ENCODE measurements at regions not wholly inside any gene's neighbourhood (a gene's known extent, or its start where the extent isn't known, plus 50 kb on each side); places are given as distances from the start of the nearest gene placed in this dataset.

DNA sequence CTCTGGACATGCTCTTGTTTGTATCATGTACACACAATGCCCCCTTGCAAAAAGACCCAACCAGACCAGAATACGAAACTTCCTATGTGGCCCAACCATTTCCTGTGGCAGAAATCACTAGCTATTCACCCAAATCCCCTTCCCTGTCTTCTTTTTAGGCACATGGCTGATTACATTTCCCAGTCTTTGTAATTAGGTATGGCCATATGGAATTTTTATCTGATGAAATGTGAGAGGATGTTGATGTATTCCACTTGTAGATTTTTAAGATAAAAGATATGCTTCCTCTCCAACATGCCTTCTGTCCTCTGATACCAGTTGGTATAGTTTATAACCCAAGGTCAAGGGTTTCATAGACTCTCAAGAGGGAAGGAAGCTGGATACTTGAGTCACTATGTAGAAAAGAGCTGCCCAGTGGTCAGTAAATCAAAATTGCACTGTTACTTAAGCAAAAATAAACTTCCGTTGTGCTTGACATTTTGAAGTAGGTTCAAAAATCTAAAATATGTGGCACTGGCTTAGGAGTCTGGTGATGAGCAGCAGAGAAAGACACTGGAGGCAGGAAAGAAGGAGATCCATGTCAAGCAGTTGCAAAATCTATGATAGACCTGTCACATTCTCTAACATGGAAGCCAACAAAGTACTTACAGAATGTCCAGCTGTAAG lies 297.4 kb downstream of the SMAD2 start:
- ChIA-PET CTCF (no interaction called here), POLR2A (no interaction called here)
- Mint-ChIP-seq H3K4me1 (ENCODE audit: low read depth) (no peaks in the 10 kb centered on the region), H3K4me3 (no peak overlapping the region), H3K9me3 (no peaks in the 10 kb centered on the region), H3K27ac (no peak overlapping the region), H3K36me3 (ENCODE audit: low read depth) (no peaks in the 10 kb centered on the region), H3K27me3 (peaks cover 12% of the 10 kb centered on the region)
- no peak for ATAC-seq
- TF ChIP-seq, protein P1, sequence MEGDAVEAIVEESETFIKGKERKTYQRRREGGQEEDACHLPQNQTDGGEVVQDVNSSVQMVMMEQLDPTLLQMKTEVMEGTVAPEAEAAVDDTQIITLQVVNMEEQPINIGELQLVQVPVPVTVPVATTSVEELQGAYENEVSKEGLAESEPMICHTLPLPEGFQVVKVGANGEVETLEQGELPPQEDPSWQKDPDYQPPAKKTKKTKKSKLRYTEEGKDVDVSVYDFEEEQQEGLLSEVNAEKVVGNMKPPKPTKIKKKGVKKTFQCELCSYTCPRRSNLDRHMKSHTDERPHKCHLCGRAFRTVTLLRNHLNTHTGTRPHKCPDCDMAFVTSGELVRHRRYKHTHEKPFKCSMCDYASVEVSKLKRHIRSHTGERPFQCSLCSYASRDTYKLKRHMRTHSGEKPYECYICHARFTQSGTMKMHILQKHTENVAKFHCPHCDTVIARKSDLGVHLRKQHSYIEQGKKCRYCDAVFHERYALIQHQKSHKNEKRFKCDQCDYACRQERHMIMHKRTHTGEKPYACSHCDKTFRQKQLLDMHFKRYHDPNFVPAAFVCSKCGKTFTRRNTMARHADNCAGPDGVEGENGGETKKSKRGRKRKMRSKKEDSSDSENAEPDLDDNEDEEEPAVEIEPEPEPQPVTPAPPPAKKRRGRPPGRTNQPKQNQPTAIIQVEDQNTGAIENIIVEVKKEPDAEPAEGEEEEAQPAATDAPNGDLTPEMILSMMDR (IDR thresholded peaks at IDR 0.05) = no peak
- intact Hi-C loops (cut with micrococcal nuclease) = no loop called here
- DNase-seq = no peak

DNA sequence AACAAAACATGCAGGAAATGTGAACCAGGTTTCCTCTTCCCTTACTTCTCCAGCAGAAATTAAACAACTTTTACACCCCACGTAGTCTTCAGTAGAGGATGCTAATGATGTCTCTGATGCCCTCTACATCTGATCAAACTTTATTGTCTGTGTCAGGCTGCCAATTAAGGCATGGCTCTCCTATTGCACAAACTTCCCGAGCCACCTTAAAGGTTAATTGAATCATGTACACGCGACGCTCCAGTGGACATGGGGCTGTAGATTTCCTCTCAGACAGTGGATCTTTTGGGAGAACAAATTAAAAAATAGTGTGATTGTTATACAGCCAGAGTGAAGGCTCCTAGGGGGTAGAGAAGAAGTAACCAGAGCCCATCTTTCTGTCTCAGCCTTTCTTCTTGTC lies 301.6 kb downstream of the SMAD2 start:
- H3K36me3 Mint-ChIP-seq (ENCODE audit: low read depth) = no peaks in the 10 kb centered on the region
- POLR2A ChIA-PET = no interaction called here
- DNase-seq (no peak), ATAC-seq (no peak)
- intact Hi-C loops (cut with micrococcal nuclease) = no loop called here
- CTCF ChIA-PET = no interaction called here
- no peaks in the 10 kb centered on the region for H3K9me3 Mint-ChIP-seq
- TF ChIP-seq, protein P1 (IDR thresholded peaks at IDR 0.05) = no peak
- H3K4me3 Mint-ChIP-seq = no peak overlapping the region
- H3K27me3 Mint-ChIP-seq = peaks cover 7% of the 10 kb centered on the region
- H3K4me1 Mint-ChIP-seq (ENCODE audit: low read depth) = no peaks in the 10 kb centered on the region
- no peak overlapping the region for H3K27ac Mint-ChIP-seq

DNA sequence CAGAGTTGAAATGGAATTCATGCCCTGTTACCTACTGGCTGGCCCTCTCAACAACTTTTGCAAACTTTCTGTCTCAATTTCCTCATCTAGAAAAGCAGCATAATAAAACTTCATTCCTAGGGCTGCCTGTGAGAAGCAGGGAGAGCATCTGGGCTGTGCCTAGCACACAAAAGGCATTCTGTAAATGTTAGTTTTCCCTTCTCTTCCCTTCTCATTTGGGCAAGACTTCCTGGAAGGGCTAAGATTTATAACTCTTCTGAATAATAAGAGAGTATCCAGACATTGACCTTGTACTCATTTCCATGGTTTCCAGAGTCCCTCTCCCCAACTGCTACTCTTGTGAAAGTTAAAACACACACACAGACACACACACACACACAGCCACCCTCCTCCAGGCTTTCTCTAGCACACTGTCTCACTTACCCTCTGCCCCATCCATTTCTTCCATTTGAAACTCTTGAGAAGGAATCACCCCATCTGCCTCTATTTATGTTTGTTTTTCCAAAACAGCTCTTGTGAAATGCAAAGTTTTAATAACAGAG lies 302.1 kb downstream of the SMAD2 start:
- TF ChIP-seq, protein P1 (IDR thresholded peaks at IDR 0.05) = no peak
- no peak for DNase-seq
- POLR2A ChIA-PET = no interaction called here
- intact Hi-C loops (cut with micrococcal nuclease) = no loop called here
- no peak for ATAC-seq
- no peak overlapping the region for H3K4me3 Mint-ChIP-seq
- CTCF ChIA-PET = no interaction called here
- no peaks in the 10 kb centered on the region for H3K36me3 Mint-ChIP-seq (ENCODE audit: low read depth)
- no peak overlapping the region for H3K27ac Mint-ChIP-seq
- no peaks in the 10 kb centered on the region for H3K9me3 Mint-ChIP-seq
- no peaks in the 10 kb centered on the region for H3K4me1 Mint-ChIP-seq (ENCODE audit: low read depth)
- H3K27me3 Mint-ChIP-seq = peaks cover 7% of the 10 kb centered on the region

DNA sequence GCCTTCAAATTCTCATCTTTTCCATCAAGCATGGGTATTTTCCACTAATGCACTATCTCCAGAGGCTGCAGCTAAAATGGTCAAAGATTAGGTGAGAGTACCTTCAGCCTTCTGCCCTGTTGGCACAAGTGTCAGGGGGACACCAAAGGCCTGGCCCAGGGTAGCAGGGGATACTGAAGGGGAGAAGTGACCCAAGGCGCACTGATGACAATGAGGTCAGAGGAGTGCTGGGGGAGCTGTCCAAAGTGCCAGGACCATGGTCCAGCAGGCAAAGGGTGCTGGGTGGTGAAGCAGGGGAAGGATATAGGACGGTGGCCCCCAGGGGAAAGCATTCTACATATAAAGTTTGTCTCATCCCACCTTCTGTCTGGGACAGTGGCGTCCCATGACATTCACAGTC lies 303.4 kb downstream of the SMAD2 start:
- Mint-ChIP-seq H3K4me3 (no peak overlapping the region), H3K36me3 (ENCODE audit: low read depth) (no peaks in the 10 kb centered on the region), H3K9me3 (no peaks in the 10 kb centered on the region), H3K27ac (no peak overlapping the region), H3K27me3 (peaks cover 10% of the 10 kb centered on the region), H3K4me1 (ENCODE audit: low read depth) (no peaks in the 10 kb centered on the region)
- ChIA-PET CTCF (no interaction called here), POLR2A (no interaction called here)
- ATAC-seq (no peak), DNase-seq (no peak)
- TF ChIP-seq, protein P1 (IDR thresholded peaks at IDR 0.05) = no peak
- intact Hi-C loops (cut with micrococcal nuclease) = no loop called here

DNA sequence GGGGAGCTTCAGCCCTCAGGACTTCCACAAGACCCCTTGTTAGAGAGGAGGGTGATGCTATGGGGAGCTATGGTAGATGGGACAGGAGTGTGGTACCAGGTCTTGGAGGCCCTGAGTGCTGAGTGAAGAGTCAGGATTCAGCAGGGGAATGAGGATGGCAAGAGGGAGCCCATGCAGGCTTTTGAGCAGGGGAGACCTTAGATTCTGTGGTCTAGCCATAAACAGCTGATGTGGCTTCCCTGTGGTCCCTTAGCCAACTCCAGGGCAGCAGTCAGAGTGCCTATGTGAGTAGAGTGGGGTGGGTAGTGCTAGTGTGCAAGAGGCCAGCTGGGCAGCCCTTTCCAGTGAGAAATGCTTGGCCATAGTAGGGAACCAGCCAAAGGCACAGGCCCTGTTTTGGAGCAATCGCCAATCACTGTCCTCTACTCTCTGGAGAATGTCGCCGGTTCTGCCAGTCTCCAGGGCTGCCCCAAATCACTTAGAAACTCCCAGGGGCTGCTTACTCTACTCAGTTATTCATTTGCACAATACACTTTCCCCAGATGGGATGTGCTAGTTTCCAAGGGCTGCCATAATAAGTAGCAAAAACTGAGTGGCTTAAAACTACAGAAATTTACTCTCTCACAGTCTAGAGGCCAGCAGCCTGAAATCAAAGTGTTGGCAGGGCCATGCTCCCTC lies 310.5 kb downstream of the SMAD2 start:
- ATAC-seq = no peak
- intact Hi-C loops (cut with micrococcal nuclease) = no loop called here
- Mint-ChIP-seq H3K27ac (no peak overlapping the region), H3K4me1 (ENCODE audit: low read depth) (no peaks in the 10 kb centered on the region), H3K9me3 (no peaks in the 10 kb centered on the region), H3K36me3 (ENCODE audit: low read depth) (no peaks in the 10 kb centered on the region), H3K27me3 (peaks cover 11% of the 10 kb centered on the region), H3K4me3 (no peak overlapping the region)
- ChIA-PET CTCF (no interaction called here), POLR2A (interaction anchor here (0.6 kb wide), 1 partner anchor 76 kb away, joined by 3 read pairs; no protein-coding TSS in a partner anchor)
- TF ChIP-seq, protein P1 (IDR thresholded peaks at IDR 0.05) = no peak
- DNase-seq = no peak
